C4-2B (cell line): ENCODE measurements at regions not wholly inside any gene's neighbourhood (a gene's known extent, or its start where the extent isn't known, plus 50 kb on each side); places are given as distances from the start of the nearest gene placed in this dataset.

Source experiments
- ZFX ChIP-seq: fragments of 450-650 bp; IDR thresholded peaks from 2 replicates; pipeline ENCODE4 v1.6.1; 2017
- TF ChIP-seq, protein P1 (sequence below): fragments of 450-650 bp; conservative IDR thresholded peaks from 2 replicates; pipeline ENCODE4 v1.5.1; 2017; ENCODE audit warnings: mild to moderate bottlenecking

GRCh38 chr10:53107711-53108110 is 335.1 kb upstream of the MBL2 start:
- TF ChIP-seq, protein P1, sequence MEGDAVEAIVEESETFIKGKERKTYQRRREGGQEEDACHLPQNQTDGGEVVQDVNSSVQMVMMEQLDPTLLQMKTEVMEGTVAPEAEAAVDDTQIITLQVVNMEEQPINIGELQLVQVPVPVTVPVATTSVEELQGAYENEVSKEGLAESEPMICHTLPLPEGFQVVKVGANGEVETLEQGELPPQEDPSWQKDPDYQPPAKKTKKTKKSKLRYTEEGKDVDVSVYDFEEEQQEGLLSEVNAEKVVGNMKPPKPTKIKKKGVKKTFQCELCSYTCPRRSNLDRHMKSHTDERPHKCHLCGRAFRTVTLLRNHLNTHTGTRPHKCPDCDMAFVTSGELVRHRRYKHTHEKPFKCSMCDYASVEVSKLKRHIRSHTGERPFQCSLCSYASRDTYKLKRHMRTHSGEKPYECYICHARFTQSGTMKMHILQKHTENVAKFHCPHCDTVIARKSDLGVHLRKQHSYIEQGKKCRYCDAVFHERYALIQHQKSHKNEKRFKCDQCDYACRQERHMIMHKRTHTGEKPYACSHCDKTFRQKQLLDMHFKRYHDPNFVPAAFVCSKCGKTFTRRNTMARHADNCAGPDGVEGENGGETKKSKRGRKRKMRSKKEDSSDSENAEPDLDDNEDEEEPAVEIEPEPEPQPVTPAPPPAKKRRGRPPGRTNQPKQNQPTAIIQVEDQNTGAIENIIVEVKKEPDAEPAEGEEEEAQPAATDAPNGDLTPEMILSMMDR = no peak
- no peak for TF ChIP-seq ZFX
